Stimulated activated CD4-positive, alpha-beta T cell treated with anti-CD3 and anti-CD28 coated beads, TNF-alpha, amount 100 ng/mL, for 24 hours (primary cell): ENCODE measurements at regions not wholly inside any gene's neighbourhood (a gene's known extent, or its start where the extent isn't known, plus 50 kb on each side); places are given as distances from the start of the nearest gene placed in this dataset.

Experiments
- DNase-seq, 3 experiments: peaks; one replicate each; pipeline ENCODE4 v3.0.0-alpha.2; 2020; ENCODE audit warnings: low read depth in 3 of 3

- DNase-seq, result no peak
These were observed 180.7 kb downstream of the FBXO15 start for GRCh38 chr18:73966954-73967353.

GRCh38 chr18:73962256-73962655, 185.4 kb downstream of the FBXO15 start:
- no peak for DNase-seq

- DNase-seq, result no peak
These were observed 185.8 kb downstream of the FBXO15 start for GRCh38 chr18:73961804-73962203.

- no peak for DNase-seq
These were observed 188.3 kb downstream of the FBXO15 start for GRCh38 chr18:73959352-73959751.

- DNase-seq, result no peak
These were observed 193.4 kb downstream of the FBXO15 start for GRCh38 chr18:73954268-73954667.

- no peak for DNase-seq
These were observed 195.2 kb downstream of the FBXO15 start for GRCh38 chr18:73952296-73952946.

GRCh38 chr18:73950116-73950700, 197.4 kb downstream of the FBXO15 start:
- DNase-seq, result no peak

- DNase-seq, result no peak
These were observed 199.1 kb downstream of the FBXO15 start for GRCh38 chr18:73948497-73948896.

GRCh38 chr18:73948084-73948483, 199.6 kb downstream of the FBXO15 start:
- DNase-seq, result no peak

- DNase-seq, result no peak
These were observed 200.3 kb downstream of the FBXO15 start for GRCh38 chr18:73947180-73947921.

- no peak for DNase-seq
These were observed 202.4 kb downstream of the FBXO15 start for GRCh38 chr18:73945130-73945792.

- no peak for DNase-seq
These were observed 202.9 kb downstream of the FBXO15 start for GRCh38 chr18:73944715-73945114.

- no peak for DNase-seq
These were observed 203.9 kb downstream of the FBXO15 start for GRCh38 chr18:73943763-73944162.

- no peak for DNase-seq
These were observed 204.7 kb downstream of the FBXO15 start for GRCh38 chr18:73942956-73943355.

GRCh38 chr18:73942081-73942625, 205.5 kb downstream of the FBXO15 start:
- no peak for DNase-seq

- no peak for DNase-seq
These were observed 206.9 kb downstream of the FBXO15 start for GRCh38 chr18:73940721-73941120.

- no peak for DNase-seq
These were observed 208.2 kb downstream of the FBXO15 start for GRCh38 chr18:73939391-73939790.

- no peak for DNase-seq
These were observed 213.9 kb downstream of the FBXO15 start for GRCh38 chr18:73933685-73934084.

GRCh38 chr18:73932976-73933375, 214.7 kb downstream of the FBXO15 start:
- no peak for DNase-seq

GRCh38 chr18:73927496-73927895, 220.1 kb downstream of the FBXO15 start:
- DNase-seq, result no peak

GRCh38 chr18:73924836-73925235, 222.8 kb downstream of the FBXO15 start:
- DNase-seq, result no peak

GRCh38 chr18:73924307-73924706, 223.3 kb downstream of the FBXO15 start:
- no peak for DNase-seq
